ENCODE measurements at regions not wholly inside any gene's neighbourhood (a gene's known extent, or its start where the extent isn't known, plus 50 kb on each side); places are given as distances from the start of the nearest gene placed in this dataset.

GRCh38 chr11:34564406-34564805, 50.8 kb upstream of the ELF5 start:
- no peak overlapping the region for H3K27ac Mint-ChIP-seq (ENCODE audit: unreplicated experiment)
- DNase-seq: no peak
- no peaks in the 10 kb centered on the region for H3K4me1 Mint-ChIP-seq (ENCODE audit: low read depth, unreplicated experiment)
- no peak overlapping the region for H3K4me3 Mint-ChIP-seq (ENCODE audit: unreplicated experiment)
- H3K9me3 Mint-ChIP-seq (ENCODE audit: unreplicated experiment): no peaks in the 10 kb centered on the region
- no peaks in the 10 kb centered on the region for H3K36me3 Mint-ChIP-seq (ENCODE audit: unreplicated experiment)
- no peak for TF ChIP-seq CTCF (IDR thresholded peaks at IDR 0.05; ENCODE audit: partially characterized antibody, unreplicated experiment)
- H3K27me3 Mint-ChIP-seq (ENCODE audit: unreplicated experiment): peaks cover 6% of the 10 kb centered on the region

- H3K27ac Mint-ChIP-seq (ENCODE audit: unreplicated experiment): no peak overlapping the region
- H3K4me1 Mint-ChIP-seq (ENCODE audit: low read depth, unreplicated experiment): no peaks in the 10 kb centered on the region
- H3K36me3 Mint-ChIP-seq (ENCODE audit: unreplicated experiment): no peaks in the 10 kb centered on the region
- H3K4me3 Mint-ChIP-seq (ENCODE audit: unreplicated experiment): no peak overlapping the region
- DNase-seq: no peak
- no peak for TF ChIP-seq CTCF (IDR thresholded peaks at IDR 0.05; ENCODE audit: partially characterized antibody, unreplicated experiment)
- peaks cover 6% of the 10 kb centered on the region for H3K27me3 Mint-ChIP-seq (ENCODE audit: unreplicated experiment)
- H3K9me3 Mint-ChIP-seq (ENCODE audit: unreplicated experiment): no peaks in the 10 kb centered on the region
Measured at GRCh38 chr11:34564807-34565241, 51.2 kb upstream of the ELF5 start.

GRCh38 chr11:34565417-34566207, 52.0 kb upstream of the ELF5 start:
- no peak for DNase-seq
- Mint-ChIP-seq H3K27me3 (ENCODE audit: unreplicated experiment) (peaks cover 8% of the 10 kb centered on the region), H3K4me1 (ENCODE audit: low read depth, unreplicated experiment) (no peaks in the 10 kb centered on the region), H3K27ac (ENCODE audit: unreplicated experiment) (no peak overlapping the region), H3K9me3 (ENCODE audit: unreplicated experiment) (no peaks in the 10 kb centered on the region), H3K36me3 (ENCODE audit: unreplicated experiment) (no peaks in the 10 kb centered on the region), H3K4me3 (ENCODE audit: unreplicated experiment) (no peak overlapping the region)
- peak; percentile 62 for TF ChIP-seq CTCF (IDR thresholded peaks at IDR 0.05; ENCODE audit: partially characterized antibody, unreplicated experiment)

GRCh38 chr11:34566208-34566551, 52.6 kb upstream of the ELF5 start:
- no peak for DNase-seq
- Mint-ChIP-seq H3K27ac (ENCODE audit: unreplicated experiment) (no peak overlapping the region), H3K4me3 (ENCODE audit: unreplicated experiment) (no peak overlapping the region), H3K27me3 (ENCODE audit: unreplicated experiment) (peaks cover 3% of the 10 kb centered on the region), H3K36me3 (ENCODE audit: unreplicated experiment) (no peaks in the 10 kb centered on the region), H3K4me1 (ENCODE audit: low read depth, unreplicated experiment) (no peaks in the 10 kb centered on the region), H3K9me3 (ENCODE audit: unreplicated experiment) (no peaks in the 10 kb centered on the region)
- TF ChIP-seq CTCF (IDR thresholded peaks at IDR 0.05; ENCODE audit: partially characterized antibody, unreplicated experiment): no peak

- Mint-ChIP-seq H3K4me3 (ENCODE audit: unreplicated experiment) (no peak overlapping the region), H3K27me3 (ENCODE audit: unreplicated experiment) (peaks cover 3% of the 10 kb centered on the region), H3K4me1 (ENCODE audit: low read depth, unreplicated experiment) (no peaks in the 10 kb centered on the region), H3K36me3 (ENCODE audit: unreplicated experiment) (no peaks in the 10 kb centered on the region), H3K9me3 (ENCODE audit: unreplicated experiment) (no peaks in the 10 kb centered on the region), H3K27ac (ENCODE audit: unreplicated experiment) (no peak overlapping the region)
- no peak for TF ChIP-seq CTCF (IDR thresholded peaks at IDR 0.05; ENCODE audit: partially characterized antibody, unreplicated experiment)
- DNase-seq: no peak
Measured at GRCh38 chr11:34566736-34567135, 53.1 kb upstream of the ELF5 start.
